ENCODE measurements at regions not wholly inside any gene's neighbourhood (a gene's known extent, or its start where the extent isn't known, plus 50 kb on each side); places are given as distances from the start of the nearest gene placed in this dataset.

DNA sequence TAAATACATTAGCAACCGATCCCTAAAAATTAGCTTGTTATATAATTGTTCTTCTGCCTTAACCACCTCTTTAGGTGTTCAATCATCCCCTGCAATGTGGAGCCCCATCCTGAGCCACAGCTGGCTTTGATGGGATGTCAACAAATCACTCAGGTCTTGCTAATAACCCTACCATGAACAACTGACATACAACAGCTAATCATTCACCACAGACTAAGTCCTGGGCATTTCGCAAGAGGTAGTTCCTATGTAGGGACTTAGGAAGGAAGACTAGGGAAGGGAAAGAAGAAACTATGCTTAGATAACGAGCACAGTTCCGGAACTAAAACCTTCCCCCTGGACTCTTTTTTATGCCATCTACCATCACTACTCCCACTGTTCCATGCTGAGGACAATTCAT is 63.6 kb upstream of the PTCHD1 start:
- H3K36me3 ChIP-seq (ENCODE audit: insufficient read depth, low read length), result no peaks in the 10 kb centered on the region
- no peak overlapping the region for H3K4me3 Mint-ChIP-seq
- H3K27ac ChIP-seq (ENCODE audit: low read depth in 1 of 2, low read length in 2 of 2), result no peak overlapping the region
- no peaks in the 10 kb centered on the region for H3K9me3 Mint-ChIP-seq
- H3K27me3 Mint-ChIP-seq, result no peaks in the 10 kb centered on the region
- H3K4me1 ChIP-seq (ENCODE audit: insufficient read depth, low read length), result no peaks in the 10 kb centered on the region
- no peak overlapping the region for H3K27ac Mint-ChIP-seq
- no peaks in the 10 kb centered on the region for H3K27me3 ChIP-seq (ENCODE audit: control insufficient read depth in 1 of 2, insufficient read depth in 2 of 2, low read length in 2 of 2)
- no peaks in the 10 kb centered on the region for H3K4me1 Mint-ChIP-seq (ENCODE audit: low read depth)
- H3K9me3 ChIP-seq (ENCODE audit: control insufficient read depth in 1 of 2, insufficient read depth in 1 of 2, low read length in 2 of 2), result no peaks in the 10 kb centered on the region
- no peak for TF ChIP-seq CTCF (IDR thresholded peaks at IDR 0.05)
- no peaks in the 10 kb centered on the region for H3K36me3 Mint-ChIP-seq (ENCODE audit: low read depth)
- intact Hi-C loops (cut with DNase I, micrococcal nuclease), result no loop called here
- H3K4me3 ChIP-seq (ENCODE audit: low read length), result no peak overlapping the region
- no peak for DNase-seq
- no peak for ATAC-seq (ENCODE audit: poor library complexity)
- ChIA-PET POLR2A (no interaction called here), CTCF (no interaction called here)

DNA sequence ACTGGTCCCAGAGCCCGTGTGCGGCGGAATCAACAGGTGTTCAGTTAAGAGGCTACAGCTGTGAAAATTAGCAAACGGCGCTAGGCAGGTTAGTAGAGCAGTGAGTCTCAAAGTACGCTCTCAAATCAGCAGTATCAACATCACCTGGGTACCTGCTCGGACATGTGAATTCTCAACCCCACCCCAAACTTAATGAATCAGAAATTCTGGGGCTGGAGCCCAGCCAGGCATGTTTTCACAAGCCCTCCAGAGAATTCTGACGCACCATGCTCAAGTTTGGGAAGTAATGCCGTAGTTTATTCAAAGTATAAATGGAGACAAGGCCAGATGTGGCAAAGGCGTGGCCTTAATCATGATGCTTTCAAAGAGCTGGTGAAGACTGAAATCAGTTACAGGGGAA is 58.2 kb upstream of the PTCHD1 start:
- Mint-ChIP-seq H3K9me3 (no peaks in the 10 kb centered on the region), H3K36me3 (ENCODE audit: low read depth) (no peaks in the 10 kb centered on the region), H3K27ac (no peak overlapping the region), H3K4me3 (no peak overlapping the region), H3K27me3 (no peaks in the 10 kb centered on the region), H3K4me1 (ENCODE audit: low read depth) (no peaks in the 10 kb centered on the region)
- Histone ChIP-seq H3K36me3 (ENCODE audit: insufficient read depth, low read length) (no peaks in the 10 kb centered on the region), H3K4me3 (ENCODE audit: low read length) (no peak overlapping the region), H3K4me1 (ENCODE audit: insufficient read depth, low read length) (no peaks in the 10 kb centered on the region), H3K27me3 (ENCODE audit: control insufficient read depth in 1 of 2, insufficient read depth in 2 of 2, low read length in 2 of 2) (no peaks in the 10 kb centered on the region), H3K9me3 (ENCODE audit: control insufficient read depth in 1 of 2, insufficient read depth in 1 of 2, low read length in 2 of 2) (no peaks in the 10 kb centered on the region), H3K27ac (ENCODE audit: low read depth in 1 of 2, low read length in 2 of 2) (no peak overlapping the region)
- CTCF ChIA-PET, result interaction anchor here (0.6 kb wide), 1 partner anchor 281 kb away, joined by 3 read pairs; no protein-coding TSS in a partner anchor
- intact Hi-C loops (cut with DNase I, micrococcal nuclease), result no loop called here
- DNase-seq, result no peak
- POLR2A ChIA-PET, result no interaction called here
- no peak for TF ChIP-seq CTCF (IDR thresholded peaks at IDR 0.05)
- ATAC-seq (ENCODE audit: poor library complexity), result no peak
